H1 (cell line): ENCODE measurements at regions not wholly inside any gene's neighbourhood (a gene's known extent, or its start where the extent isn't known, plus 50 kb on each side); places are given as distances from the start of the nearest gene placed in this dataset.

Experiments
- CTCF ChIA-PET: fragments of 300-600 bp; sonication (Branson Sonifier 250); formaldehyde crosslinking; loops from one replicate; lab custom pipeline; 2021; ENCODE audit not compliant: partially characterized antibody; lab: Charles Lee
- POLR2A ChIA-PET: fragments of 300-600 bp; sonication (Branson Sonifier 250); formaldehyde crosslinking; loops from one replicate; lab custom pipeline; 2021; ENCODE audit warnings: inconsistent platforms; ENCODE audit not compliant: partially characterized antibody; lab: Charles Lee
- DNase-seq, 2 experiments: peaks; one replicate each; pipeline versions ENCODE4 v3.0.0 to v3.0.0-alpha.2; 2010 to 2022; ENCODE audit warnings: low spot score in 2 of 2, low read depth in 1 of 2, mixed read lengths in 1 of 2
- FAIRE-seq: peaks from 2 replicates; lab custom pipeline; 2011; peaks lifted over from hg19 to GRCh38; lab: Jason Lieb, UNC
- H2AFZ ChIP-seq: 2 replicates; pipeline ENCODE4 v1.8.1; 2012; ENCODE audit warnings: low read length, inconsistent platforms
- H2AK5ac ChIP-seq: 2 replicates; pipeline ENCODE4 v1.6.1; 2013; ENCODE audit warnings: low read depth, low read length
- H2BK120ac ChIP-seq: replicated peaks from 2 replicates; pipeline ENCODE3; 2013; ENCODE audit warnings: low read depth, low read length, inconsistent platforms
- H2BK12ac ChIP-seq: 2 replicates; pipeline ENCODE4 v1.6.1; 2013; ENCODE audit warnings: low read depth, low read length
- H2BK15ac ChIP-seq: 2 replicates; pipeline ENCODE4 v1.6.1; 2013; ENCODE audit warnings: low read length
- H2BK20ac ChIP-seq: 2 replicates; pipeline ENCODE4 v1.6.1; 2013; ENCODE audit warnings: low read length
- H2BK5ac ChIP-seq: 2 replicates; pipeline ENCODE4 v1.6.1; 2013; ENCODE audit warnings: low read depth, low read length
- H3K14ac ChIP-seq: 2 replicates; pipeline ENCODE4 v1.6.1; 2013; ENCODE audit warnings: inconsistent platforms; ENCODE audit not compliant: insufficient read length
- H3K18ac ChIP-seq: 2 replicates; pipeline ENCODE4 v1.6.1; 2013; ENCODE audit warnings: low read length; ENCODE audit errors: extremely low read depth
- H3K23ac ChIP-seq: 2 replicates; pipeline ENCODE4 v1.6.1; 2013; ENCODE audit warnings: inconsistent platforms; ENCODE audit not compliant: insufficient read length
- H3K23me2 ChIP-seq: 2 replicates; pipeline ENCODE4 v1.6.1; 2013; ENCODE audit warnings: low read depth, low read length
- H3K27ac ChIP-seq: 2 replicates; pipeline ENCODE4 v1.6.1; 2011; ENCODE audit warnings: low read depth, low read length, inconsistent platforms
- H3K27me3 ChIP-seq, 4 experiments: replicated peaks in 1 of 4; 1 replicate in 1 of 4; 2 replicates in 3 of 4; pipeline versions ENCODE4 v1.6.1 to v1.8.1; 2011 to 2013; ENCODE audit warnings: low read length in 3 of 4, mild to moderate bottlenecking in 3 of 4, inconsistent platforms in 2 of 4, mixed read lengths in 2 of 4, moderate library complexity in 1 of 4; ENCODE audit not compliant: control insufficient read depth in 3 of 4, insufficient read depth in 3 of 4; ENCODE audit errors: extremely low read depth in 1 of 4
- H3K36me3 ChIP-seq, 4 experiments: 2 replicates each; pipeline versions ENCODE4 v1.6.1 to v1.8.1; 2011 to 2013; ENCODE audit warnings: mild to moderate bottlenecking in 4 of 4, low read length in 3 of 4, moderate library complexity in 2 of 4, control low read depth in 1 of 4, inconsistent platforms in 1 of 4; ENCODE audit not compliant: insufficient read depth in 4 of 4, control insufficient read depth in 2 of 4
- H3K4ac ChIP-seq: replicated peaks from 2 replicates; pipeline ENCODE3; 2013; ENCODE audit warnings: low read length, low read depth, mixed read lengths, inconsistent platforms; ENCODE audit not compliant: insufficient read length
- H3K4me1 ChIP-seq, 4 experiments: replicated peaks in 1 of 4; 1 replicate in 1 of 4; 2 replicates in 3 of 4; pipeline versions ENCODE4 v1.6.1 to v1.8.1; 2011 to 2013; ENCODE audit warnings: low read length in 3 of 4, inconsistent platforms in 2 of 4, mixed read lengths in 1 of 4; ENCODE audit not compliant: insufficient read depth in 4 of 4, control insufficient read depth in 3 of 4
- H3K4me2 ChIP-seq, 2 experiments: 2 replicates each; pipeline versions ENCODE4 v1.6.1 to v1.8.1; 2011 to 2013; ENCODE audit warnings: low read depth in 2 of 2, low read length in 2 of 2, control low read depth in 1 of 2, inconsistent platforms in 1 of 2, mild to moderate bottlenecking in 1 of 2; ENCODE audit not compliant: insufficient read depth in 1 of 2
- H3K4me3 ChIP-seq, 4 experiments: fragments of 200-600, 300-600 bp in 1 of 4; sonication (generic), shearing (Covaris generic), sonication (Bioruptor Twin) in 1 of 4; 2 replicates each; pipeline versions ENCODE4 v1.5.1 to v1.8.1; 2011 to 2016; ENCODE audit warnings: low read length in 4 of 4, low read depth in 3 of 4, control low read depth in 2 of 4, inconsistent platforms in 2 of 4, mild to moderate bottlenecking in 2 of 4, mixed read lengths in 1 of 4, moderate library complexity in 1 of 4; ENCODE audit not compliant: insufficient read depth in 2 of 4; ENCODE audit errors: extremely low read depth in 1 of 4
- H3K56ac ChIP-seq: replicated peaks from 2 replicates; pipeline ENCODE3; 2013; ENCODE audit warnings: low read depth, mild to moderate bottlenecking, mixed read lengths, low read length, inconsistent platforms; ENCODE audit not compliant: insufficient read length
- H3K79me1 ChIP-seq: 2 replicates; pipeline ENCODE4 v1.6.1; 2013; ENCODE audit warnings: low read depth, low read length, control low read depth
- H3K79me2 ChIP-seq, 2 experiments: 2 replicates each; pipeline versions ENCODE4 v1.6.1 to v1.8.1; 2012 to 2013; ENCODE audit warnings: low read length in 2 of 2, mild to moderate bottlenecking in 2 of 2, inconsistent platforms in 1 of 2; ENCODE audit not compliant: insufficient read depth in 2 of 2, control insufficient read depth in 1 of 2
- H3K9ac ChIP-seq, 4 experiments: replicated peaks in 1 of 4; 1 replicate in 1 of 4; 2 replicates in 3 of 4; pipeline versions ENCODE4 v1.6.1 to v1.8.1; 2011 to 2013; ENCODE audit warnings: low read depth in 3 of 4, low read length in 3 of 4, control low read depth in 2 of 4, mild to moderate bottlenecking in 2 of 4, moderate library complexity in 2 of 4, inconsistent platforms in 1 of 4; ENCODE audit errors: extremely low read depth in 1 of 4
- H3K9me3 ChIP-seq, 2 experiments: 2 replicates each; pipeline versions ENCODE4 v1.6.1 to v1.8.1; 2012 to 2013; ENCODE audit warnings: mild to moderate bottlenecking in 2 of 2, moderate library complexity in 2 of 2, control low read depth in 1 of 2, inconsistent platforms in 1 of 2, low read depth in 1 of 2, low read length in 1 of 2, mixed read lengths in 1 of 2; ENCODE audit not compliant: insufficient read depth in 2 of 2
- H4K20me1 ChIP-seq, 2 experiments: replicated peaks in 1 of 2; 2 replicates each; pipeline versions ENCODE3 to v1.8.1; 2011 to 2013; ENCODE audit warnings: inconsistent platforms in 2 of 2, low read length in 2 of 2, mild to moderate bottlenecking in 1 of 2; ENCODE audit not compliant: insufficient read depth in 2 of 2, control insufficient read depth in 1 of 2
- H4K5ac ChIP-seq: 2 replicates; pipeline ENCODE4 v1.6.1; 2013; ENCODE audit warnings: low read length, low read depth, mixed read lengths, inconsistent platforms; ENCODE audit not compliant: insufficient read length
- H4K8ac ChIP-seq: 2 replicates; pipeline ENCODE4 v1.8.0; 2013; ENCODE audit warnings: mild to moderate bottlenecking, moderate library complexity, low read length, inconsistent platforms; ENCODE audit not compliant: insufficient read depth; ENCODE audit errors: extremely low read depth
- H4K91ac ChIP-seq: replicated peaks from 2 replicates; pipeline ENCODE3; 2013; ENCODE audit warnings: low read length, mixed read lengths, inconsistent platforms; ENCODE audit not compliant: insufficient read length
- BRCA1 ChIP-seq: IDR thresholded peaks from 2 replicates; pipeline ENCODE4 v1.6.1; 2012; ENCODE audit warnings: low read depth, low read length, improper control_type of control experiment
- CTCF ChIP-seq, 3 experiments: IDR thresholded peaks; 1 replicate in 2 of 3; 2 replicates in 1 of 3; pipeline versions ENCODE4 v1.5.1 to v1.6.1; 2011; ENCODE audit warnings: low read length in 3 of 3, mild to moderate bottlenecking in 3 of 3, inconsistent platforms in 2 of 3, low read depth in 1 of 3, moderate library complexity in 1 of 3; ENCODE audit not compliant: insufficient read depth in 1 of 3; ENCODE audit errors: control extremely low read depth in 1 of 3
- FOSL1 ChIP-seq: IDR thresholded peaks from 2 replicates; pipeline ENCODE4 v1.6.1; 2011; ENCODE audit warnings: mild to moderate bottlenecking, low read depth, low read length, moderate library complexity; ENCODE audit not compliant: insufficient read depth
- JUN ChIP-seq: IDR thresholded peaks from 2 replicates; pipeline ENCODE4 v1.6.1; 2011; ENCODE audit warnings: low read depth, mild to moderate bottlenecking, improper control_type of control experiment, low read length
- KDM1A ChIP-seq: fragments of 200-600, 300-600 bp; sonication (generic); IDR thresholded peaks from 2 replicates; pipeline ENCODE4 v1.7.1; 2016; ENCODE audit warnings: mild to moderate bottlenecking, low read length, borderline replicate concordance
- KDM4A ChIP-seq: IDR thresholded peaks from one replicate; pipeline ENCODE4 v1.7.1; 2012; ENCODE audit warnings: low read depth, mild to moderate bottlenecking, moderate library complexity, low read length, inconsistent platforms; ENCODE audit not compliant: severe bottlenecking
- PHF8 ChIP-seq: fragments of 200-600 bp; sonication (generic); conservative IDR thresholded peaks from 2 replicates; pipeline ENCODE4 v1.7.1; 2012; ENCODE audit warnings: low read depth, mild to moderate bottlenecking, inconsistent platforms, low read length, moderate library complexity
- RXRA ChIP-seq: IDR thresholded peaks from 2 replicates; pipeline ENCODE4 v1.6.1; 2011; ENCODE audit warnings: low read depth, mild to moderate bottlenecking, low read length, moderate library complexity; ENCODE audit not compliant: insufficient read depth
- SIX5 ChIP-seq: IDR thresholded peaks from 2 replicates; pipeline ENCODE4 v1.6.1; 2011; ENCODE audit warnings: mild to moderate bottlenecking, low read depth, low read length
- SP1 ChIP-seq: IDR thresholded peaks from 2 replicates; pipeline ENCODE4 v1.6.1; 2011; ENCODE audit warnings: low read depth, low read length
- SP4 ChIP-seq: IDR thresholded peaks from 2 replicates; pipeline ENCODE4 v1.6.1; 2012; ENCODE audit warnings: low read length, inconsistent platforms
- TAF1 ChIP-seq: IDR thresholded peaks from 2 replicates; pipeline ENCODE4 v1.6.1; 2011; ENCODE audit warnings: mild to moderate bottlenecking, low read depth, low read length
- TEAD4 ChIP-seq: IDR thresholded peaks from 2 replicates; pipeline ENCODE4 v1.6.1; 2012; ENCODE audit warnings: low read depth, low read length, inconsistent platforms, mixed read lengths
- WGBS, 2 experiments: shearing (Covaris generic) in 1 of 2; methylation state at CpG; one replicate each; pipeline versions ENCODE4 v1.1.6 to v1.1.7; 2013 to 2015; ENCODE audit warnings: low lambda C conversion rate in 2 of 2, mixed read lengths in 2 of 2, inconsistent platforms in 1 of 2, low coverage in 1 of 2, missing lambda C conversion rate in 1 of 2; ENCODE audit not compliant: insufficient replicate concordance in 2 of 2, insufficient coverage in 1 of 2, insufficient read length in 1 of 2; ENCODE audit errors: extremely low coverage in 1 of 2, missing lambda C conversion rate in 1 of 2; 5-methylcytosine and 5-hydroxymethylcytosine counted together

GRCh38 chr14:40133463-40133862, 701.2 kb upstream of the FBXO33 start:
- H4K20me1 ChIP-seq = no peaks in the 10 kb centered on the region
- no peak overlapping the region for H3K18ac ChIP-seq
- POLR2A ChIA-PET = no interaction called here
- no peak overlapping the region for H2BK12ac ChIP-seq
- H3K4ac ChIP-seq = no peak overlapping the region
- H3K36me3 ChIP-seq = no peaks in the 10 kb centered on the region
- no peak overlapping the region for H4K91ac ChIP-seq
- H2BK15ac ChIP-seq = no peak overlapping the region
- no peaks in the 10 kb centered on the region for H3K9me3 ChIP-seq
- H3K14ac ChIP-seq = no peak overlapping the region
- H3K23ac ChIP-seq = no peak overlapping the region
- no peak overlapping the region for H3K56ac ChIP-seq
- no peaks in the 10 kb centered on the region for H3K27me3 ChIP-seq
- H2BK5ac ChIP-seq = no peak overlapping the region
- FAIRE-seq (no peak), DNase-seq (no peak)
- no peak overlapping the region for H3K9ac ChIP-seq
- 89% methylated on average over 2 of the region's 2 CpGs; no CpG with 5 or more reads in 1 of the 2 experiments for WGBS, 2 experiments
- no peak overlapping the region for H3K4me3 ChIP-seq
- H2BK120ac ChIP-seq = no peak overlapping the region
- H3K4me2 ChIP-seq = no peak overlapping the region
- H3K79me2 ChIP-seq = no peaks in the 10 kb centered on the region
- no peaks in the 10 kb centered on the region for H3K79me1 ChIP-seq
- H2AK5ac ChIP-seq = no peak overlapping the region
- no peaks in the 10 kb centered on the region for H3K23me2 ChIP-seq
- H2AFZ ChIP-seq = no peak overlapping the region
- no peak overlapping the region for H3K27ac ChIP-seq
- no peak overlapping the region for H4K5ac ChIP-seq
- no peaks in the 10 kb centered on the region for H3K4me1 ChIP-seq
- no peak overlapping the region for H4K8ac ChIP-seq
- no peak overlapping the region for H2BK20ac ChIP-seq
- CTCF ChIA-PET = no interaction called here
- no peak for TF ChIP-seq CTCF (IDR thresholded peaks at IDR 0.05; ENCODE audit: control extremely low read depth in 1 of 3, insufficient read depth in 1 of 3, low read depth in 1 of 3, low read length in 3 of 3)
- TF ChIP-seq RXRA = no peak
- TF ChIP-seq KDM4A = no peak
- TF ChIP-seq KDM1A = no peak
- no peak for TF ChIP-seq SIX5
- no peak for TF ChIP-seq TEAD4
- no peak for TF ChIP-seq TAF1
- no peak for TF ChIP-seq JUN
- TF ChIP-seq PHF8 = no peak
- no peak for TF ChIP-seq SP4
- TF ChIP-seq FOSL1 = no peak
- no peak for TF ChIP-seq SP1
- TF ChIP-seq BRCA1 = no peak
